T-helper 2 cell treated with Interferon-gamma antibody and Interleukin-4, amounts not matched to agents 5 μg/mL and 100 μg/mL, for 36 hours (primary cell): ENCODE measurements at regions not wholly inside any gene's neighbourhood (a gene's known extent, or its start where the extent isn't known, plus 50 kb on each side); places are given as distances from the start of the nearest gene placed in this dataset.
"Not testable (repeated sequence)": the region's sequence is repeated elsewhere in the genome, so short reads cannot be mapped to it uniquely, and the experiment has no call there.

ENCODE experiments used
- DNase-seq: peaks from one replicate; pipeline ENCODE4 v3.0.0; 2021; ENCODE audit warnings: low spot score
- H3K27ac Mint-ChIP-seq: one replicate; pipeline ENCODE4 v1.8.0; 2021; ENCODE audit warnings: mild to moderate bottlenecking, mixed read lengths
- H3K27me3 Mint-ChIP-seq: one replicate; pipeline ENCODE4 v1.8.0; 2021; ENCODE audit warnings: low read depth, mixed read lengths
- H3K36me3 Mint-ChIP-seq: one replicate; pipeline ENCODE4 v1.8.0; 2021; ENCODE audit warnings: low read depth, mixed read lengths
- H3K4me1 Mint-ChIP-seq: one replicate; pipeline ENCODE4 v1.8.0; 2021; ENCODE audit warnings: low read depth, mixed read lengths
- H3K4me3 Mint-ChIP-seq: one replicate; pipeline ENCODE4 v1.8.0; 2022; ENCODE audit warnings: mild to moderate bottlenecking, moderate library complexity, mixed read lengths
- H3K9me3 Mint-ChIP-seq: one replicate; pipeline ENCODE4 v1.8.0; 2021; ENCODE audit warnings: mixed read lengths

DNA sequence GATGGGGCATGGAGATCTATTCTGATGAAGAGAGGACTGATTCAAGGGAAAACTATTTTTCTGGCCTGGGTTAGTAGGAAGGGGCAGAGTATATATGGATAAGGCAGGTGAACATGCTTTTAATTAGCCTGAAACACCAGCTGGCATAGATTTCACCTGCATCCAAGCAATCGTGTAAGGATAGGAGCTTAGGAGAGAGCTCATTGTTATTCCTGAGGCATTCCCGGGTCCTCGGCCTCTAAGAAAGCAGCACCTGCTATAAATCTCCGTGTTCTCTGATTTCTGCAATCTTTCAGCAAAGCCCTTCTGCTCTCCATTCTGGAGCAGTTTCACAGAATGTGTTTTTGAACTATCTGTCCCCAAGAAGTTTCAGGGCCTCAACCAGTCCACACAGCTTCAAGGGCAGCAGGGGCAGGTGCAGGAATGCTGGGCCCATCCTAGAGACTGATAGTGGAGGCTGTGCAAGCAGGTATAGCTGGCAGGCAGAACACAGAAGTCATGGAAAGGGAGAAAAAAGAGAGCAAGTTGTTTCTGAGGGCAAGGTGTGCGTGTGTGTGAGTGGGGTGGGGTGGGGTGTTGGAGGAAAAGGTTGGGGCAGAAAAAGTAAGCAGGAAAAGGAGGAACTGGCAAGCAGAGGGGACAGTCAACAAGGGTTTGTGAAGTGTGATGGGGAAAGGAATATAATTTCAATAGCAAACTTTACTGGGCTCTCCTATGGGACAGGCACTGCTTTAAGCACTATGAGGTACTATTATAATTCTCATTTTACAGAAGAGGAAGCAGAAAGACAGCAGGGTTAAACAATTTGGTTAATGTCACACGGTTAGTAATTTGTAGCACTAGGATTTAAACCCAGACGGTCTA lies 203.7 kb upstream of the SSTR1 start:
- no peaks in the 10 kb centered on the region for H3K27me3 Mint-ChIP-seq
- no peaks in the 10 kb centered on the region for H3K4me1 Mint-ChIP-seq
- no peak for DNase-seq
- no peaks in the 10 kb centered on the region for H3K9me3 Mint-ChIP-seq
- H3K27ac Mint-ChIP-seq: no peak overlapping the region
- H3K36me3 Mint-ChIP-seq: no peaks in the 10 kb centered on the region
- H3K4me3 Mint-ChIP-seq: no peak overlapping the region

DNA sequence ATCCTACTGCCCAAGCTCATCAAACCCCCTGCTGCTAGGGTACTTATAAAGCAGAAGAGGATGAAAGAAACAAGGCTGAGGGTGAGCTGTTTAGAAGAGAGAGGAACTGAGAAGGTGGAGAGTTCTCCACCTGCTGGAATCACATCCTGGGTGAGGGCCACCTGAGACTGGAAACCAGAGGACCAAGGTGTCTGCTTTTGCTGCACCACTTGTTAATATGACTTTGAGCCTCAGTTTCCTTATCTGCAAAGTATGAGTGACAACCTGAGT lies 203.2 kb upstream of the SSTR1 start:
- Mint-ChIP-seq H3K9me3 (no peaks in the 10 kb centered on the region), H3K36me3 (no peaks in the 10 kb centered on the region), H3K4me3 (no peak overlapping the region), H3K27me3 (no peaks in the 10 kb centered on the region), H3K27ac (no peak overlapping the region), H3K4me1 (no peaks in the 10 kb centered on the region)
- no peak for DNase-seq

DNA sequence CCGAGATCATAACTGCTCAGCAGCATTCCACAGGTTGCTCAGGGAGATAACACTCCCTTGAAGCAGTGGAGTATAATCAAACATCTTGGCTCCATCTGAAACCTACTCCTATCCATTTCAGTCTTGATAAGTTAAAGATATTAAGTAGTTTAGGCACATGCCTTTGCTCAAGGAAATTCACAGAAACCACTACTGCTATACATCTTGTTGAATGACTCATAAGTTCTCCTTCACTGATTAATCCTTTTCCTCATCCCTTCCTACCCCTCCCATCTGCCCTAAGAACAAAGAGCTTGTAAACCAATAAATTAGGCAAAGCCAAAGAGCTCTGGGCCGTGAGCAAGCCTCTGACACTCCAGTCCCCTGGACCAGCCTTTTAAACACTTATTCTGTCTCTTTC lies 196.5 kb upstream of the SSTR1 start:
- H3K4me1 Mint-ChIP-seq, DNase-seq, H3K27me3 Mint-ChIP-seq: not testable (repeated sequence)

DNA sequence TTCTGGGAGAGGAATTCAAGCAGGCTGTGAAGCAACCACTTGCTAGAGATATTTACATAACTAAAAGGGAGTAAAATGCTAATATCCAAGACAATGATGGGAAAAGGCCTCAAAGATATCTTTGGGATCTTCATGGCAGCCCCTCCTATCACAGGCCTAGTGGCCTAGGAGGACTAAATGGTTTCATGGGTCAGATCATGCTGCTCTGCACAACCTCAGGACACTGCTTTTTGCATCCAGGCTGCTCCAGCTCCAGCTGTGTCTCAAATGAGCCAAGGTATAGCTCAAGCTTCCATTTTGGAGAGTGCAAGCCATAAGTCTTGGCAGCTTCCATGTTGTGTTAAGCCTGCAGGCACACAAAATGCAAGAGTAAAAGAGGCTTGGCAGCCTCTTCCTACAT lies 195.6 kb upstream of the SSTR1 start:
- H3K27ac Mint-ChIP-seq: no peak overlapping the region
- H3K9me3 Mint-ChIP-seq: peaks cover 15% of the 10 kb centered on the region
- no peak overlapping the region for H3K4me3 Mint-ChIP-seq
- no peaks in the 10 kb centered on the region for H3K4me1 Mint-ChIP-seq
- H3K27me3 Mint-ChIP-seq: no peaks in the 10 kb centered on the region
- no peaks in the 10 kb centered on the region for H3K36me3 Mint-ChIP-seq
- DNase-seq: no peak

More for the DNA sequence above, 196.5 kb upstream of the SSTR1 start:
- H3K27ac Mint-ChIP-seq, H3K4me3 Mint-ChIP-seq, H3K36me3 Mint-ChIP-seq: not testable (repeated sequence)
- H3K9me3 Mint-ChIP-seq: peaks cover 15% of the 10 kb centered on the region

DNA sequence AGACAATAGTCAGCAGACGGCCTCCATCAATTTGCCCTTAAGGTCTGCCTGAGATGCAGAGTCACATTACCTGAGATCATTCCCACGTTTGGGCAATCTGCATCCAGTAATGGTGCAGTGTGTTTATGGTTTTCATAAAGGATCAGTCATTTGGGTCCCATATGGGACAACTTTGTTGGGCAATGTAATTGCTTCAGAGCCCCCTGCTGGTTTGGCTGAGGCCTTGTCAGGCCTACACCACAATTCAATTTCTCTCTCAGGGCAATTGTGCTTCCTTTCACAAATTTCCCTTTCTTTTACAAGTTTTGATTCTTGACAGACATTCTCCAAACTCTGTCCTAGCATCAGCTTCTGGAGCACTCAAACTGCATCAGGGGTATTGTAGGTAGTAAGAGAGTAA lies 191.2 kb upstream of the SSTR1 start:
- peaks cover 10% of the 10 kb centered on the region for H3K9me3 Mint-ChIP-seq
- H3K4me1 Mint-ChIP-seq: no peaks in the 10 kb centered on the region
- no peak overlapping the region for H3K27ac Mint-ChIP-seq

DNA sequence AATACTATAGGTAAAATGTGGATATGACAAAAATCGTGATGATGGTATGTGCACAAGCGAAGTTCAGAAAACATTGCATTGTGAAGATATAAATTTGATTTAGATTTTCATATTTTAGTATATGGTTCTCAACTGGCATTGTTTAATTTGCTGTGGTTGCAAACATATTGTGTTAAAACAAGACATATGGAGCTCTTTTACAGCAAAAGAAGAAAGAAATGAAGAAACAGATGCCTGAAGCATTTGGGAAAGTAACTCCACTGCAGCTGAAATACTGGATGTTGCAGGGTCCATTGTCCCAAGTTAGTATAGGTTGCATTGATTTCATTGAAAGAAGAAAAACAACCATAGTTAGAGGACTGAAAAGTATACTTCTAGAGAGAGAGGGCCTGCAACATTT lies 185.8 kb upstream of the SSTR1 start:
- no peaks in the 10 kb centered on the region for H3K27me3 Mint-ChIP-seq
- no peaks in the 10 kb centered on the region for H3K4me1 Mint-ChIP-seq
- no peaks in the 10 kb centered on the region for H3K36me3 Mint-ChIP-seq
- no peak for DNase-seq
- no peak overlapping the region for H3K27ac Mint-ChIP-seq
- peaks cover 17% of the 10 kb centered on the region for H3K9me3 Mint-ChIP-seq
- H3K4me3 Mint-ChIP-seq: no peak overlapping the region

More for the DNA sequence above, 191.2 kb upstream of the SSTR1 start:
- Mint-ChIP-seq H3K36me3 (no peaks in the 10 kb centered on the region), H3K27me3 (no peaks in the 10 kb centered on the region), H3K4me3 (no peak overlapping the region)
- DNase-seq: no peak

DNA sequence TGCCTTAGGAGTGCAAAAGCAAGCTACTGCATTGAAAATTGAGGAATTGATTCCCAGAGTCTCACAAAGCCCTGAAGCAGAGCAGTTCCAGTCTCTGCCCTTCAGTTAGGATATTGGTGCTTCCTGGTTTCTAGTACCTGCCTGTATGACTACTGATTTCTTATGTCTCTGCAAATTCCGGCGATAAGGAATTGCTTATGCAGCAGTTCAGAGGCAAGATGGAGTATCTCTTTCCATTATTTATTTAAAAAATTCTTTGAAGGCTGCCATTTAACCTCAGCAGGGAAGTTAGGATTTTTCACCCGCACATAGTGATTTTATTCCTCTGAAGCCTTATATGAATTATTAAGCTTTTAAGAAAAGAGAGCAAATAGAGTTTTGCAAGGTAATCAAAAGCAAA lies 184.9 kb upstream of the SSTR1 start:
- Mint-ChIP-seq H3K4me3 (no peak overlapping the region), H3K27me3 (no peaks in the 10 kb centered on the region), H3K27ac (no peak overlapping the region), H3K4me1 (no peaks in the 10 kb centered on the region), H3K9me3 (peaks cover 17% of the 10 kb centered on the region), H3K36me3 (no peaks in the 10 kb centered on the region)
- DNase-seq: no peak

DNA sequence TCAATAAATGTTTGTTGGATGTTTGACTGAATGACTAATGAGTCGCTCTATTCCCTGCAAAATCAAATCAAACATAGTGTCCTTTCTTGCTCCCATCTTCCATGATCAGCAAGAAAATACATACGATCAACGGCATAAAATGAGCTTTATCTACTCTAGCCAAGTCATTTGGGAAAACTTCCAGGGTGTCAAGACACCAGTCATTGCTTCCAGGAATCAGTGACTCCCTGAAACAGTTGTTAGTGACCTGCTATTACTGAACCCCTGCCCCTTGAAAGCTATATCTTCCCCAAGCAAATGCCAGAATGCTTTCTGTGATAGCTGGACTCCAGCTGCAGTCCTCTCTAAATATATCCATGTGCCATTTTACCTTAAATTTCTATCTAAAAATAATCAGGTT lies 169.5 kb upstream of the SSTR1 start:
- Mint-ChIP-seq H3K4me1 (peaks cover 3% of the 10 kb centered on the region), H3K27me3 (no peaks in the 10 kb centered on the region), H3K27ac (no peak overlapping the region), H3K9me3 (peaks cover 6% of the 10 kb centered on the region), H3K36me3 (no peaks in the 10 kb centered on the region), H3K4me3 (no peak overlapping the region)
- no peak for DNase-seq

DNA sequence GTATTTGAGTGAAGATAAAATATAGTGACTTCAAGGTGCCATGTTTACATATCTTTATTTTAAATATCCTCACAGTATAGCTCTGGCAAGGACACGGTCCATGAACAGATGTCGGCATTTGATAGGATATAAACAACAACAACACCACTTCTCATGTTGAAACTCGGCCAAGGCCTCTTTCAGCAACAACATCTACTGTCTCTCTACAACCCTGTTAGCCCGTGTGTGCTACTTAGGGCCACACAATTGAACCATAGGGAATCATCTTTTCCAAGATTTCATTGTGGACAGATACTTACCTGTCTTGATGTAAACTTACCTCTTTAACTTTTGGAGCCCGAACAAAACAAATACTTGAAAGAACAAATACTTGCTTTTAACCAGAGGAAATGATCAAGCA lies 168.7 kb upstream of the SSTR1 start:
- Mint-ChIP-seq H3K4me3 (no peak overlapping the region), H3K36me3 (no peaks in the 10 kb centered on the region), H3K27me3 (no peaks in the 10 kb centered on the region), H3K4me1 (peaks cover 3% of the 10 kb centered on the region), H3K9me3 (peaks cover 3% of the 10 kb centered on the region), H3K27ac (no peak overlapping the region)
- no peak for DNase-seq

DNA sequence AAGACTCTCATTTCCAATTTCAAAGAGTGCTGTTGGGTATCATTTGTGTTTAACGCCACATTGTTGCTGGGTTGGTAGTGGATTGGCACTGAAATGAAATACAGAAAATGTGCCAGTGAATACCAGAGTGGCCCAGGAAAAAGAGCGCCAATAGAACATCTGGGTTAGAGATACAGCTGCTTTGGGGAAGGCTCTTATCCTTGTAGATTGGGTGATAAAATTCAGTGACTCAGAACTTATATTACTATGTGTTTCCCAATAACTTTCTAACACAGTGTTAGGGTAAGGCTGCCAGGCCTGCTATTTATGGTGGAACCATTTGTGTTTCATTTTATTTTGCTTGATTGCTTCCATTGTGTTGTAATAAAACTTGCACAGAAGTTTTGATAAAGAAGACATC lies 168.2 kb upstream of the SSTR1 start:
- H3K27me3 Mint-ChIP-seq: no peaks in the 10 kb centered on the region
- no peaks in the 10 kb centered on the region for H3K36me3 Mint-ChIP-seq
- no peak overlapping the region for H3K4me3 Mint-ChIP-seq
- no peak for DNase-seq
- no peaks in the 10 kb centered on the region for H3K9me3 Mint-ChIP-seq
- no peak overlapping the region for H3K27ac Mint-ChIP-seq
- H3K4me1 Mint-ChIP-seq: peaks cover 3% of the 10 kb centered on the region

DNA sequence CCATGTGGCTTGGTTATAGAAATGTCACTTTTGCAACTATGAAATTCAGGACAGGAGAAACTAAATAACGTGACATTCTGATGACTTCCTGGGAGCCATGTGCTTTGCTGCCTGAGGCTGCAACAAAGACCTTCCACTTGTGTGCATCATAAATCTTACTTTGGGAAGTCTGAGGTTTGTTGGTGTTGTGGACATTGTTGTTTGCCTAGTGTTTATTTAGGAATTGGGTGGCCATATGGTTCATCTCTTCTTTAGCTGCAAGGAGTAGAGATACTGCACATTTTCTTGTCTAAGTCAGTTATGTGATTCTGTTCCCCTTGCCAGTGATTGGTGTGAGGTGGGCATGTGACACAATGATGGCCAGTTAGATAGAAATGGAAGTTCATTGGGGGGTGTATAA lies 167.3 kb upstream of the SSTR1 start:
- H3K36me3 Mint-ChIP-seq: no peaks in the 10 kb centered on the region
- no peak overlapping the region for H3K27ac Mint-ChIP-seq
- no peak overlapping the region for H3K4me3 Mint-ChIP-seq
- no peak for DNase-seq
- no peaks in the 10 kb centered on the region for H3K27me3 Mint-ChIP-seq
- H3K4me1 Mint-ChIP-seq: no peaks in the 10 kb centered on the region
- no peaks in the 10 kb centered on the region for H3K9me3 Mint-ChIP-seq

DNA sequence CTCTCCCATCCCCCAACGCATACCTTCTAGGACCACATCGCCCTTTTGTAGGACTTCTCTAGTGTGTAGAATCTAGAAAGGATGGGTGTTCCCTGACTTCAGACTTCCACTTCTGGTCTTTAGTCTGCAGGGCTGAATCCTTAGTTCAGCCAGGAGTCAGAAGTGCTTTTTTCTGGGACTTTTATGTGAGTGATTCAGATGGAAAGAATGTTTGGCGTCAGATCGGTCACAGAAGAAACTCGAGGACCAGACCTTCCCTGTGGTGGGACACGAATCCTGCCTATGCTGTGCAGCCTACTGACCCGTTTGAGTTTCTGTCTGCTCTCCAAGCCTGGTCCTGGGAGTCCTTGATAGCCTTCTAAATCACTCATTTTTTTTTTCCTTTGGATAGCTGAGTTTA lies 165.4 kb upstream of the SSTR1 start:
- Mint-ChIP-seq H3K27me3 (no peaks in the 10 kb centered on the region), H3K4me1 (no peaks in the 10 kb centered on the region), H3K9me3 (no peaks in the 10 kb centered on the region), H3K36me3 (no peaks in the 10 kb centered on the region), H3K4me3 (no peak overlapping the region), H3K27ac (no peak overlapping the region)
- no peak for DNase-seq

DNA sequence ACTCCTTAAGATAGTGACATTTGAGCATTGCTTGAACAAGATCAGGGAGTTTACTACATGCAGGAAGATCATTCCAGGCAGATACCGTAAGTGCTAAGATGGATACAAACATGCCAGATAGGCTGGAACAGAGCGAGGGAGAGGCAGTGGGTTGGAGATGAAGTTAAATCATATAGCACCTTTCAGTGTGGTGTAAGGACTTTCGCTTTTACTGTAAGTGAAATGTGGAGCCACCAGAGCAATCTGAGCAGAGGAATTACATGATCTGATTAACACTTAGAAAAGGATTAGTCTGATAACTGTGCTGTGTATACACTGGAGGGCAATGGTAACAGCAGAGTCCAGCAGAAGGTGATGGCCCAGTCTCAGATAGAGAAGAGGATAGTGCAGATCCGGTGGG lies 163.0 kb upstream of the SSTR1 start:
- Mint-ChIP-seq H3K27ac (no peak overlapping the region), H3K36me3 (no peaks in the 10 kb centered on the region), H3K4me1 (no peaks in the 10 kb centered on the region), H3K9me3 (no peaks in the 10 kb centered on the region), H3K27me3 (no peaks in the 10 kb centered on the region), H3K4me3 (no peak overlapping the region)
- DNase-seq: no peak

DNA sequence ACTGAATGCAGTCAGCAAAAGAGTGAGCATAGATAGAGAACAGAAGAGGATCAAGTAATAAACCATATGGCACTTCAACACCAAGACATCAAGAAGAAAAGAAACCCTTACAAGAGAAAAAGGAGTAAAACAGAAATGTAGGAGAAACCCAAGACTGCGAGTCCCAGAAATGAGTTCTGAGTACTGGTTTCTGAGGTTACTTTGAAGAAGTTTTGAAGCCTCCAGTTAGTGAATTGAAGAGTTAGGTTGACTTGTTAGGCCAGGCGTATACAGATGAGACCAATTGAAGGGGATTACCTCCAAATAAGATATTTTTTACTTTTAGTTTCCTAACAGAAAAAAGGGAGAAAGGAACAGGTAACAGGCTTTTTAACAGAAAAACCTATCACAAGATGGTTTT lies 162.2 kb upstream of the SSTR1 start:
- no peaks in the 10 kb centered on the region for H3K36me3 Mint-ChIP-seq
- H3K4me1 Mint-ChIP-seq: no peaks in the 10 kb centered on the region
- H3K27ac Mint-ChIP-seq: no peak overlapping the region
- no peak overlapping the region for H3K4me3 Mint-ChIP-seq
- no peak for DNase-seq
- no peaks in the 10 kb centered on the region for H3K27me3 Mint-ChIP-seq
- H3K9me3 Mint-ChIP-seq: no peaks in the 10 kb centered on the region

DNA sequence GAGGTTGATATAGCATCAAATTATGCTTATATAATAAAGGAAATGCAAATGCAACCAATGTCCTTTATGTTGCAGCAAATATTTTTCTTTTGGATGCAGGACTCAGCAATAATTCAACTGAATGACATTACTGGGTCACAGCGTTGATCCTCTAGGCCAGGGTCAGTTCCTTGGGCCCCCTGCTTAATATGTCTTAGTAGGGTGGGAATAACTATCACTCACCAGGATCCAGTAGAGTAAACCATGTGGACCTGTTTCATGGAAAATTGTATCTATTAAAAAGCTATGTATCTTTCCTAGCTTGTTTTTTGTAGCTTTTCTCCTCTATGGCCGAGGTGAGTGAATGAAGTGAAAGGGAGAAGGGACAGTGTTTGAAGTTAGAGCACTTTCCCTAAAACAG lies 161.5 kb upstream of the SSTR1 start:
- no peak for DNase-seq
- no peaks in the 10 kb centered on the region for H3K27me3 Mint-ChIP-seq

More for the DNA sequence above, 161.5 kb upstream of the SSTR1 start:
- Mint-ChIP-seq H3K9me3 (no peaks in the 10 kb centered on the region), H3K4me1 (no peaks in the 10 kb centered on the region), H3K36me3 (no peaks in the 10 kb centered on the region), H3K4me3 (no peak overlapping the region), H3K27ac (no peak overlapping the region)
